ENCODE measurements at regions not wholly inside any gene's neighbourhood (a gene's known extent, or its start where the extent isn't known, plus 50 kb on each side); places are given as distances from the start of the nearest gene placed in this dataset.
A peak's percentile ranks its signal among the peaks of the same experiment; 100 is the strongest.
"Not testable (repeated sequence)": the region's sequence is repeated elsewhere in the genome, so short reads cannot be mapped to it uniquely, and the experiment has no call there.

- no peaks in the 10 kb centered on the region for H3K36me3 Mint-ChIP-seq (ENCODE audit: insufficient read depth, unreplicated experiment)
- CTCF ChIA-PET: no interaction called here
- H3K27me3 Mint-ChIP-seq (ENCODE audit: unreplicated experiment): no peaks in the 10 kb centered on the region
- H3K27ac Mint-ChIP-seq (ENCODE audit: unreplicated experiment): no peak overlapping the region
- no TSS peak for BruUV-seq (replicated peaks)
- H3K4me1 Mint-ChIP-seq (ENCODE audit: low read depth, unreplicated experiment): no peaks in the 10 kb centered on the region
- no peak overlapping the region for H3K4me3 Mint-ChIP-seq (ENCODE audit: low read depth, unreplicated experiment)
- no peak for TF ChIP-seq CTCF (IDR thresholded peaks at IDR 0.05; ENCODE audit: unreplicated experiment)
- intact Hi-C loops (cut with micrococcal nuclease; ENCODE audit: unreplicated experiment): no loop called here
- H3K9me3 Mint-ChIP-seq (ENCODE audit: low read depth, unreplicated experiment): peaks cover 5% of the 10 kb centered on the region
- no peak for DNase-seq
Observed at GRCh38 chr7:80999771-81000170, 80.9 kb upstream of the SEMA3C start.

GRCh38 chr7:80999100-80999499 lies 80.2 kb upstream of the SEMA3C start:
- Mint-ChIP-seq H3K27ac (ENCODE audit: unreplicated experiment) (no peak overlapping the region), H3K9me3 (ENCODE audit: low read depth, unreplicated experiment) (peaks cover 5% of the 10 kb centered on the region), H3K36me3 (ENCODE audit: insufficient read depth, unreplicated experiment) (no peaks in the 10 kb centered on the region), H3K27me3 (ENCODE audit: unreplicated experiment) (no peaks in the 10 kb centered on the region), H3K4me1 (ENCODE audit: low read depth, unreplicated experiment) (no peaks in the 10 kb centered on the region), H3K4me3 (ENCODE audit: low read depth, unreplicated experiment) (no peak overlapping the region)
- CTCF ChIA-PET: no interaction called here
- no peak for DNase-seq
- intact Hi-C loops (cut with micrococcal nuclease; ENCODE audit: unreplicated experiment): no loop called here
- no TSS peak for BruUV-seq (replicated peaks)
- no peak for TF ChIP-seq CTCF (IDR thresholded peaks at IDR 0.05; ENCODE audit: unreplicated experiment)

GRCh38 chr7:80997841-80998240 lies 79.0 kb upstream of the SEMA3C start:
- no peak for DNase-seq
- Mint-ChIP-seq H3K27me3 (ENCODE audit: unreplicated experiment) (no peaks in the 10 kb centered on the region), H3K36me3 (ENCODE audit: insufficient read depth, unreplicated experiment) (no peaks in the 10 kb centered on the region), H3K4me1 (ENCODE audit: low read depth, unreplicated experiment) (no peaks in the 10 kb centered on the region), H3K27ac (ENCODE audit: unreplicated experiment) (no peak overlapping the region), H3K4me3 (ENCODE audit: low read depth, unreplicated experiment) (no peak overlapping the region), H3K9me3 (ENCODE audit: low read depth, unreplicated experiment) (peaks cover 5% of the 10 kb centered on the region)
- BruUV-seq (replicated peaks): no TSS peak
- intact Hi-C loops (cut with micrococcal nuclease; ENCODE audit: unreplicated experiment): no loop called here
- no peak for TF ChIP-seq CTCF (IDR thresholded peaks at IDR 0.05; ENCODE audit: unreplicated experiment)
- CTCF ChIA-PET: no interaction called here

- H3K27me3 Mint-ChIP-seq (ENCODE audit: unreplicated experiment); BruUV-seq (replicated peaks); DNase-seq; H3K4me3 Mint-ChIP-seq (ENCODE audit: low read depth, unreplicated experiment); H3K4me1 Mint-ChIP-seq (ENCODE audit: low read depth, unreplicated experiment); intact Hi-C loops (cut with micrococcal nuclease; ENCODE audit: unreplicated experiment); H3K36me3 Mint-ChIP-seq (ENCODE audit: insufficient read depth, unreplicated experiment); CTCF ChIA-PET; H3K9me3 Mint-ChIP-seq (ENCODE audit: low read depth, unreplicated experiment): not testable (repeated sequence)
- peak overlapping the region; percentile 1 for H3K27ac Mint-ChIP-seq (ENCODE audit: unreplicated experiment)
Observed at GRCh38 chr7:80996236-80996635, 77.4 kb upstream of the SEMA3C start.

- intact Hi-C loops (cut with micrococcal nuclease; ENCODE audit: unreplicated experiment): no loop called here
- H3K36me3 Mint-ChIP-seq (ENCODE audit: insufficient read depth, unreplicated experiment): no peaks in the 10 kb centered on the region
- DNase-seq: no peak
- no peak overlapping the region for H3K27ac Mint-ChIP-seq (ENCODE audit: unreplicated experiment)
- H3K4me3 Mint-ChIP-seq (ENCODE audit: low read depth, unreplicated experiment): no peak overlapping the region
- TF ChIP-seq CTCF (IDR thresholded peaks at IDR 0.05; ENCODE audit: unreplicated experiment): no peak
- no TSS peak for BruUV-seq (replicated peaks)
- peaks cover 5% of the 10 kb centered on the region for H3K9me3 Mint-ChIP-seq (ENCODE audit: low read depth, unreplicated experiment)
- H3K27me3 Mint-ChIP-seq (ENCODE audit: unreplicated experiment): no peaks in the 10 kb centered on the region
- CTCF ChIA-PET: no interaction called here
- H3K4me1 Mint-ChIP-seq (ENCODE audit: low read depth, unreplicated experiment): no peaks in the 10 kb centered on the region
Observed at GRCh38 chr7:80991654-80992053, 72.8 kb upstream of the SEMA3C start.

Data from Calu3 (cell line).